Ovary (tissue), 7 donors: ENCODE measurements at regions not wholly inside any gene's neighbourhood (a gene's known extent, or its start where the extent isn't known, plus 50 kb on each side); places are given as distances from the start of the nearest gene placed in this dataset.

Source experiments
- DNase-seq, 5 donors: peaks; one replicate each; pipeline ENCODE4 v3.0.0-alpha.2; 2019 to 2020
- H3K27ac ChIP-seq, 2 donors: fragments of 200-600 bp; one replicate each; pipeline versions ENCODE4 v1.5.1 to v1.8.0; 2019 to 2022
- H3K27me3 ChIP-seq: fragments of 200-600 bp; one replicate; pipeline ENCODE4 v1.8.0; 2022
- H3K36me3 ChIP-seq: fragments of 200-600 bp; sonication (generic); one replicate; pipeline ENCODE4 v1.5.1; 2019
- H3K4me1 ChIP-seq: one replicate; pipeline ENCODE4 v1.8.1; 2013; ENCODE audit warnings: mild to moderate bottlenecking, moderate library complexity; ENCODE audit not compliant: insufficient read depth
- H3K4me3 ChIP-seq: fragments of 200-600 bp; sonication (generic); one replicate; pipeline ENCODE4 v1.5.1; 2017
- H3K9me3 ChIP-seq, 2 donors: fragments of 200-600 bp in 1 of 2; sonication (generic) in 1 of 2; one replicate each; pipeline versions ENCODE4 v1.5.1 to v1.8.1; 2013 to 2019; ENCODE audit warnings: mild to moderate bottlenecking in 1 of 2, moderate library complexity in 1 of 2
- EP300 ChIP-seq: sonication (generic); formaldehyde crosslinking; IDR thresholded peaks from one replicate; pipeline ENCODE4 v1.6.1; 2017; ENCODE audit warnings: antibody characterized with exemption
- POLR2A ChIP-seq: fragments of 450-650 bp; IDR thresholded peaks from one replicate; pipeline ENCODE4 v1.6.1; 2017; ENCODE audit warnings: antibody characterized with exemption, mild to moderate bottlenecking, moderate library complexity
- WGBS, 3 donors: extraction: QIAGEN DNeasy Blood & Tissue Kit in 1 of 3; methylation state at CpG; one replicate each; pipeline versions ENCODE4 v1.1.5 to v1.1.7; 2013 to 2017; 5-methylcytosine and 5-hydroxymethylcytosine counted together
- intact Hi-C, 4 donors: fragments of 100-400 bp; cut with DNase I; formaldehyde crosslinking; loops; one replicate each; pipeline versions ENCODE4 v1.11.0 to v1.15.1; 2022 to 2023
- TF ChIP-seq, protein P1 (sequence below), 3 donors: fragments of 450-650 bp in 2 of 3; fragments of 200-600 bp in 1 of 3; IDR thresholded peaks; one replicate each; pipeline versions ENCODE4 v1.5.1 to v1.8.0; 2016 to 2022; ENCODE audit warnings: antibody characterized with exemption in 3 of 3, mild to moderate bottlenecking in 1 of 3
- donor health status: DM: no; HTN: no; CAD: no; lungs with moderate emphysema.
- donor health status: DM: no; HTN: no; CAD: no.
- donor health status: Bipolar disorder and iron deficiency.
- donor health status: DM: no; HTN: no; CAD: no.
- donor health status: DM: yes; HTN: yes; CAD: no.

DNA sequence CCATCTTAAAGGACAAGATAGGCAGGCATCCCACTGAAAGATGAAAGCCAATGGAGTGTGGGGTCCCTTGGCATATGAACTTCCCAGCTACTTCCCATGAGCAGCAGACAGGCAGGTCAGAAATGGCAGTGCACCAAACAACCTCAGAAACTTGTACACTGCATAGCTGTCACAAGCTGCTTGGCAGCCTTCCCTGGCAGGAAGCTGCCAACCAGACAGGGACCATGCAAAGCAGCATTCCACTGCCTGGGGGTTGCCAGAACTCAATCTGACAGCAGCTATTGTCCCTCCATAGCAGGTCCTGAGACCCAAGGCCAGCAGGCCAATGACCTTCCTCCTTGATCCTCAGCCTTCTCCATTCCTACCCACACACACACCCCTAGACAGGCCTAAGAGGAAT lies 139.5 kb downstream of the PLCE1 start:
- H3K4me1 ChIP-seq, result no peaks in the 10 kb centered on the region
- no peaks in the 10 kb centered on the region for H3K36me3 ChIP-seq
- H3K27ac ChIP-seq, result no peak overlapping the region
- no peak for DNase-seq
- no peaks in the 10 kb centered on the region for H3K9me3 ChIP-seq
- H3K4me3 ChIP-seq, result no peak overlapping the region
- TF ChIP-seq, protein P1, sequence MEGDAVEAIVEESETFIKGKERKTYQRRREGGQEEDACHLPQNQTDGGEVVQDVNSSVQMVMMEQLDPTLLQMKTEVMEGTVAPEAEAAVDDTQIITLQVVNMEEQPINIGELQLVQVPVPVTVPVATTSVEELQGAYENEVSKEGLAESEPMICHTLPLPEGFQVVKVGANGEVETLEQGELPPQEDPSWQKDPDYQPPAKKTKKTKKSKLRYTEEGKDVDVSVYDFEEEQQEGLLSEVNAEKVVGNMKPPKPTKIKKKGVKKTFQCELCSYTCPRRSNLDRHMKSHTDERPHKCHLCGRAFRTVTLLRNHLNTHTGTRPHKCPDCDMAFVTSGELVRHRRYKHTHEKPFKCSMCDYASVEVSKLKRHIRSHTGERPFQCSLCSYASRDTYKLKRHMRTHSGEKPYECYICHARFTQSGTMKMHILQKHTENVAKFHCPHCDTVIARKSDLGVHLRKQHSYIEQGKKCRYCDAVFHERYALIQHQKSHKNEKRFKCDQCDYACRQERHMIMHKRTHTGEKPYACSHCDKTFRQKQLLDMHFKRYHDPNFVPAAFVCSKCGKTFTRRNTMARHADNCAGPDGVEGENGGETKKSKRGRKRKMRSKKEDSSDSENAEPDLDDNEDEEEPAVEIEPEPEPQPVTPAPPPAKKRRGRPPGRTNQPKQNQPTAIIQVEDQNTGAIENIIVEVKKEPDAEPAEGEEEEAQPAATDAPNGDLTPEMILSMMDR (IDR thresholded peaks at IDR 0.05), result no peak
- TF ChIP-seq POLR2A (no peak), EP300 (no peak)
- H3K27me3 ChIP-seq, result no peaks in the 10 kb centered on the region
- intact Hi-C loops, result no loop called here

DNA sequence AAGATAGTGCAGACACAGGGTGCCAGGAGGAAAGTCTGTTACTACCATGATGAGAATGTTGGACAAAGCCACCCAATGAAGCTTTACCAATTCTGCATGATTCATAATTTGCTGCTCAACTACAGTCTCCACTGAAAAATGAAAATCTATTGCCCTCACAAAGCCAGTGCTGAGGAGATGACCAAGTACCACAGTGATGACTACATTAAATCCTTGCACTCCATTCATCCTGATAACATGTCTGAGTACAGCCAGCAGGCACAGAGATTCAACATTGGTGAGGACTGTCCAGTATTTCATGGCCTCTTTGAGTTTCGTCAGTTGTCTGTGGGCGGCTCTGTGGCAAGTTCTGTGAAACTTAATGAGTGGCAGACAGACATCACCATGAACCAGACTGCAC lies 144.0 kb downstream of the PLCE1 start:
- Histone ChIP-seq H3K27ac (no peak overlapping the region), H3K36me3 (no peaks in the 10 kb centered on the region), H3K4me3 (no peak overlapping the region), H3K9me3 (no peaks in the 10 kb centered on the region), H3K4me1 (no peaks in the 10 kb centered on the region), H3K27me3 (no peaks in the 10 kb centered on the region)
- WGBS, 3 donors, result 92 to 97% (median 95%) methylated on average over 2 of the region's 2 CpGs
- TF ChIP-seq, protein P1 (IDR thresholded peaks at IDR 0.05), result no peak
- TF ChIP-seq EP300 (no peak), POLR2A (no peak)
- DNase-seq, result no peak
- intact Hi-C loops, result no loop called here

DNA sequence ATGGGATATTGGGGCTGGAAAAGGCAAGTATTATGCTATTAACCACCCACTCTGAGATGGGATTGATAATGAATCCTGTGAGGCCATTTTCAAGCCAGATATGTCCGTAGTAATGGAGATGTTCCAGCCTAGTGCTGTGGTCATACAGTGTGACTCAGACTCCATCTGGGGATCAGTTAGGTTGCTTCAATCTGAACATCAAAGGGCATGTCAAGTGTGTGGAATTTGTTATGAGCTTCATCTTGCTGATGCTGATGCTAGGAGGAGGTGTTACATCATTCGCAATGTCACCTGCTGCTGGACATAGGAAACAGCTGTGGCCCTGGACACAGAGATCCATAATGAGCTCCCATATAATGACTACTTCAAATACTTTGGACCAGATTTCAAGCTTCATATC lies 144.7 kb downstream of the PLCE1 start:
- Histone ChIP-seq H3K27me3 (no peaks in the 10 kb centered on the region), H3K36me3 (no peaks in the 10 kb centered on the region), H3K4me1 (no peaks in the 10 kb centered on the region), H3K9me3 (no peaks in the 10 kb centered on the region), H3K4me3 (no peak overlapping the region), H3K27ac (no peak overlapping the region)
- intact Hi-C loops, result no loop called here
- DNase-seq, result no peak
- TF ChIP-seq POLR2A (no peak), EP300 (no peak)
- TF ChIP-seq, protein P1 (IDR thresholded peaks at IDR 0.05), result no peak
- WGBS, 3 donors, result 85 to 96% (median 92%) methylated on average over 2 of the region's 2 CpGs

DNA sequence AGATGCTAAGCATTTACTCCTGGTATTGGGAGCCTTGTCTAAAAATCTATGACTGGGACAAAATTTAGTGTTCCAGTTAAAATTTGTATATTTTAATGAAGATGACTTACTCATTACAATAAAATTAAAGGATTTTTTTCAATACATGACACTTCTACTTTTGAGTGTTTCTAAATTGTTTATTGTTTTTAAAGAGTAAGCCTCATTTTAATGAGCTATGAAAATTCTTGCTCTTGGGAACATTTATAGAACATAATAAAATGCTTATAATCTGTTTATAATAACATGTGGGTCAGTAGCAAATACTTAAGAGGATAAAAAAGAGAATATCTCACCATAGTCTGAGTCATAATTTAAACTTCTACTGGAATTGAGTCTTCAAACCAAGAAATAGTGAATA lies 149.5 kb downstream of the PLCE1 start:
- no peak for DNase-seq
- Histone ChIP-seq H3K27ac (no peak overlapping the region), H3K4me1 (no peaks in the 10 kb centered on the region), H3K4me3 (no peak overlapping the region), H3K9me3 (no peaks in the 10 kb centered on the region), H3K27me3 (no peaks in the 10 kb centered on the region), H3K36me3 (no peaks in the 10 kb centered on the region)
- intact Hi-C loops, result no loop called here
- TF ChIP-seq POLR2A (no peak), EP300 (no peak)
- TF ChIP-seq, protein P1 (IDR thresholded peaks at IDR 0.05), result no peak

DNA sequence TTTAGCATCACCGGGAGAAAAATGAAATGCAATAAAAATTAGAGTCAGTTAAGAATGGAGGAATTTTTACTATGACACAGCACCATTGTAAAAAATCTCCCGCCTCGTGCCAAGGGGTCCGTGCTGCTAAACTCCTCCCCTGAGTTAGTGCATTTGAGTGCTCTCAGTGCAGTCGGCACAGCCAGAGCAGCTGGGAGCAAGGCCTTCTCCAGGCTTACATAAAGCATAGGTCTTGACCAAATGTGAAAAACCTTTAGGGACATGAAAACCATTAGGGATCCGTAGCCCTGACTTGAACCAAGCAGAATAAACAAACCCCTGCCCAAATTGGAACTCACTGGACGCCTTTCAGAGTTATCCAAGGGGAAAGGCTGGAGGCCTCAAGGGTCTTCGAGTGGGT lies 152.6 kb downstream of the PLCE1 start:
- no peak for DNase-seq
- WGBS, 3 donors, result 87 to 96% (median 95%) methylated on average over 8 of the region's 8 CpGs

More for the DNA sequence above, 152.6 kb downstream of the PLCE1 start:
- intact Hi-C loops, result no loop called here
- TF ChIP-seq POLR2A (no peak), EP300 (no peak)
- TF ChIP-seq, protein P1 (IDR thresholded peaks at IDR 0.05), result no peak
- Histone ChIP-seq H3K4me1 (no peaks in the 10 kb centered on the region), H3K27me3 (no peaks in the 10 kb centered on the region), H3K9me3 (no peaks in the 10 kb centered on the region), H3K27ac (no peak overlapping the region), H3K36me3 (no peaks in the 10 kb centered on the region), H3K4me3 (no peak overlapping the region)
